ENCODE measurements at regions not wholly inside any gene's neighbourhood (a gene's known extent, or its start where the extent isn't known, plus 50 kb on each side); places are given as distances from the start of the nearest gene placed in this dataset.

DNA sequence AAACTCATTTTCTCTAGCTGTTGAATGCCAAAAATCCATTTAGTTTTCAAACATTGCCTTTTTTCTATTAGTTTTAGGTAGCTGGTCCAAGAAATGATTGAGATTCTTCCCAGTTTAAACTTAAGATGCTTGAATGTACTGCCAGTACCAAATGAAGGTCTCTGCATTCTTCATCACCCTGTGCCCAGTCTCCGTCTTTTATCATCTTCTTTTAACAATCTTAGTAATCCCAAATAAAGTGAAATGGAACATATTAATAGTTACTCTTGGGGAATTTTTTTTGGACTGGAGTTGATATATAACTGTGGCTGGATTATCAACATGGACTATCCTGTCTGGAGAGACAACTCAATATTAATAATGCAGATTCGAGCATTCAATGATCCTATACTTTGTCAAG is 54.1 kb upstream of the PCED1B start:
- H3K36me3 ChIP-seq (ENCODE audit: control insufficient read depth, insufficient read depth, low read length) = no peaks in the 10 kb centered on the region
- no peaks in the 10 kb centered on the region for H3K9me3 ChIP-seq (ENCODE audit: control insufficient read depth, low read length)
- H3K79me2 ChIP-seq = no peaks in the 10 kb centered on the region
- no peak overlapping the region for H3K27ac ChIP-seq
- TF ChIP-seq, protein P1, sequence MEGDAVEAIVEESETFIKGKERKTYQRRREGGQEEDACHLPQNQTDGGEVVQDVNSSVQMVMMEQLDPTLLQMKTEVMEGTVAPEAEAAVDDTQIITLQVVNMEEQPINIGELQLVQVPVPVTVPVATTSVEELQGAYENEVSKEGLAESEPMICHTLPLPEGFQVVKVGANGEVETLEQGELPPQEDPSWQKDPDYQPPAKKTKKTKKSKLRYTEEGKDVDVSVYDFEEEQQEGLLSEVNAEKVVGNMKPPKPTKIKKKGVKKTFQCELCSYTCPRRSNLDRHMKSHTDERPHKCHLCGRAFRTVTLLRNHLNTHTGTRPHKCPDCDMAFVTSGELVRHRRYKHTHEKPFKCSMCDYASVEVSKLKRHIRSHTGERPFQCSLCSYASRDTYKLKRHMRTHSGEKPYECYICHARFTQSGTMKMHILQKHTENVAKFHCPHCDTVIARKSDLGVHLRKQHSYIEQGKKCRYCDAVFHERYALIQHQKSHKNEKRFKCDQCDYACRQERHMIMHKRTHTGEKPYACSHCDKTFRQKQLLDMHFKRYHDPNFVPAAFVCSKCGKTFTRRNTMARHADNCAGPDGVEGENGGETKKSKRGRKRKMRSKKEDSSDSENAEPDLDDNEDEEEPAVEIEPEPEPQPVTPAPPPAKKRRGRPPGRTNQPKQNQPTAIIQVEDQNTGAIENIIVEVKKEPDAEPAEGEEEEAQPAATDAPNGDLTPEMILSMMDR (IDR thresholded peaks at IDR 0.05) = no peak
- H3K9ac ChIP-seq = no peak overlapping the region
- no peak overlapping the region for H2AFZ ChIP-seq
- H3K4me3 ChIP-seq (ENCODE audit: low read depth, low read length) = no peak overlapping the region
- H3K4me2 ChIP-seq (ENCODE audit: low read length) = no peak overlapping the region
- no peaks in the 10 kb centered on the region for H3K27me3 ChIP-seq (ENCODE audit: control insufficient read depth, insufficient read depth, low read length)
- H3K4me1 ChIP-seq = no peaks in the 10 kb centered on the region

DNA sequence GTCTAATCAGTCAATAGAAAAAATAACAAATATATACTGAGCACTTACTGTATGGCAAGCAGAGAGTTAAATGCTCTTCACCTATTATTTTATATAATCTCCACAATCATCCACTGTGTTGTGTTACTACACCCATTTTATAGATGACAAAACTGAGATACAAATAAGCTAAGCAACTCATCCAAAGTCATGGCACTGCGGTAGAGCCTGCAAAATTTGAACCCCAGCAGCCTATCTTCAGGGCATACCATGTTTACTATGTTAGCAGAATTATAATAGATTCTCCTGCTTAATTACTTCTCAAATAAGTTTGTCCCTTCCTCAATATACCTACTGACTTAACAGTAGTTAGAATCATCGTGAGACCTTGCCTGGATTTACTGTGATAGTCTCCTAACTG is 53.6 kb upstream of the PCED1B start:
- Histone ChIP-seq H3K9me3 (ENCODE audit: control insufficient read depth, low read length) (no peaks in the 10 kb centered on the region), H3K4me2 (ENCODE audit: low read length) (no peak overlapping the region), H3K9ac (no peak overlapping the region), H3K36me3 (ENCODE audit: control insufficient read depth, insufficient read depth, low read length) (no peaks in the 10 kb centered on the region), H3K27me3 (ENCODE audit: control insufficient read depth, insufficient read depth, low read length) (no peaks in the 10 kb centered on the region), H3K4me1 (no peaks in the 10 kb centered on the region), H2AFZ (no peak overlapping the region), H3K4me3 (ENCODE audit: low read depth, low read length) (no peak overlapping the region), H3K27ac (no peak overlapping the region), H3K79me2 (no peaks in the 10 kb centered on the region)
- TF ChIP-seq, protein P1 (IDR thresholded peaks at IDR 0.05) = no peak

DNA sequence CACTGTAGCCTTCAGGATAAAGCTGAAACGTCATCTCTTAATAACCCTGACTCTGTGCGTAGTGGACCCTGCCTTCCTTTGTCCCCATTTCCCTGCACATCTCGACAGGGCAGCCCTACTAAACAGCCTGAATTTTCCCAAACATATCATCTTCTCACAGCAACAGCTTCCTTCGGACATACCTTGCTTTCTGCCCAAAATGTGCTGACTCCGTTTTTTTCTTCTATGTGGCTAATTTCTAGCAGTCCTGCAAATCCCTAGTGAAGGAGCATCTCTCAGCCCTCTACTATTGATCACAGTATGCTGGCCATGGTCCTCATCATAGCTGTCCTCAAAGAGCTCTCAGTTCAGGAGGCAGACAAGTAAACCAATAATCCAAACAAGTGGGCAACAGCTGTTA is 53.1 kb upstream of the PCED1B start:
- Histone ChIP-seq H3K9me3 (ENCODE audit: control insufficient read depth, low read length) (no peaks in the 10 kb centered on the region), H3K9ac (no peak overlapping the region), H2AFZ (no peak overlapping the region), H3K36me3 (ENCODE audit: control insufficient read depth, insufficient read depth, low read length) (no peaks in the 10 kb centered on the region), H3K4me1 (no peaks in the 10 kb centered on the region), H3K27me3 (ENCODE audit: control insufficient read depth, insufficient read depth, low read length) (no peaks in the 10 kb centered on the region), H3K79me2 (no peaks in the 10 kb centered on the region), H3K27ac (no peak overlapping the region), H3K4me2 (ENCODE audit: low read length) (no peak overlapping the region), H3K4me3 (ENCODE audit: low read depth, low read length) (no peak overlapping the region)
- TF ChIP-seq, protein P1 (IDR thresholded peaks at IDR 0.05) = no peak
